ENCODE measurements at regions not wholly inside any gene's neighbourhood (a gene's known extent, or its start where the extent isn't known, plus 50 kb on each side); places are given as distances from the start of the nearest gene placed in this dataset.

DNA sequence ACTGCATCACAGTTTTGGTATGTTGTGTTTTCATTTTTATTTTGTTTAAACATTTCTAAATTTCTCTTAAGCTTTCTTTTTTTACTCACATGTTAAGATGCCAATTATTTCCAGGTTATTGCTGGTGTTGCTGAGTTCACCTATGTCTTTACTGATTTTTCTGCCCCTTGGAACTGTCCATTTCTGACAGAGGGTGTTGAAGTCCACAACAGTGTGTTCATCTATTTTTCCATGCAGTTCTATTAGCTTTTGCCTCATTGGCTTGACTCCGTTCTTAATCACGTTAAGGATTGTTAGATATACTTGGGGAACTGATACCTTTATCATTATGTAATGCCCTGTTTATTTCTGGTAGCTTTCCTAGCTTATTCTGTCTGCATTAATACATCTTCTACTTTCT lies 158.0 kb upstream of the TCERG1L start:
- DNase-seq (ENCODE audit: low read depth): no peak
- no peak overlapping the region for H3K4me3 ChIP-seq (ENCODE audit: low read depth, low read length)
- TF ChIP-seq, protein P1, sequence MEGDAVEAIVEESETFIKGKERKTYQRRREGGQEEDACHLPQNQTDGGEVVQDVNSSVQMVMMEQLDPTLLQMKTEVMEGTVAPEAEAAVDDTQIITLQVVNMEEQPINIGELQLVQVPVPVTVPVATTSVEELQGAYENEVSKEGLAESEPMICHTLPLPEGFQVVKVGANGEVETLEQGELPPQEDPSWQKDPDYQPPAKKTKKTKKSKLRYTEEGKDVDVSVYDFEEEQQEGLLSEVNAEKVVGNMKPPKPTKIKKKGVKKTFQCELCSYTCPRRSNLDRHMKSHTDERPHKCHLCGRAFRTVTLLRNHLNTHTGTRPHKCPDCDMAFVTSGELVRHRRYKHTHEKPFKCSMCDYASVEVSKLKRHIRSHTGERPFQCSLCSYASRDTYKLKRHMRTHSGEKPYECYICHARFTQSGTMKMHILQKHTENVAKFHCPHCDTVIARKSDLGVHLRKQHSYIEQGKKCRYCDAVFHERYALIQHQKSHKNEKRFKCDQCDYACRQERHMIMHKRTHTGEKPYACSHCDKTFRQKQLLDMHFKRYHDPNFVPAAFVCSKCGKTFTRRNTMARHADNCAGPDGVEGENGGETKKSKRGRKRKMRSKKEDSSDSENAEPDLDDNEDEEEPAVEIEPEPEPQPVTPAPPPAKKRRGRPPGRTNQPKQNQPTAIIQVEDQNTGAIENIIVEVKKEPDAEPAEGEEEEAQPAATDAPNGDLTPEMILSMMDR (conservative IDR thresholded peaks at IDR 0.05; ENCODE audit: low read depth, low read length): no peak

DNA sequence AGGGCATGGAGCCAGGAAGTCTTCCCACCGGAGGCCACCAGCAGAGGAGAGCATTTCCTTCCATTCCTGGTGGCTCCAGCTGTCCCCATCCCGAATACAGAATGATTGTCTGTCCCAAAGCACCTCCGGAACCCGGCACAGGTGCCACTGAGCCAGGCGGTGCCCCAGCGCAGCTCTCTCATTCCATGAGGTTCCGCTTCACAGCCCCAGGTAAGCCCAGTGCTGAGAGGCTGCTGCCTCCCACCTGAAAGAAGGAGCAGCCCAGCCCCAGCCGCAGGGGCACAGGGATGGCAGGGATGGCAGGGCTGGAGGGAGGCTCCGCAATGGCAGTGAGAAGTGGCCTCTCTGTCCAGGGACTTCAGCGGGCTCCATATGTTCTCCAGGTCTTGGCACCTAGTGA lies 162.1 kb upstream of the TCERG1L start:
- no peak for DNase-seq (ENCODE audit: low read depth)
- TF ChIP-seq, protein P1 (conservative IDR thresholded peaks at IDR 0.05; ENCODE audit: low read depth, low read length): no peak
- no peak overlapping the region for H3K4me3 ChIP-seq (ENCODE audit: low read depth, low read length)

DNA sequence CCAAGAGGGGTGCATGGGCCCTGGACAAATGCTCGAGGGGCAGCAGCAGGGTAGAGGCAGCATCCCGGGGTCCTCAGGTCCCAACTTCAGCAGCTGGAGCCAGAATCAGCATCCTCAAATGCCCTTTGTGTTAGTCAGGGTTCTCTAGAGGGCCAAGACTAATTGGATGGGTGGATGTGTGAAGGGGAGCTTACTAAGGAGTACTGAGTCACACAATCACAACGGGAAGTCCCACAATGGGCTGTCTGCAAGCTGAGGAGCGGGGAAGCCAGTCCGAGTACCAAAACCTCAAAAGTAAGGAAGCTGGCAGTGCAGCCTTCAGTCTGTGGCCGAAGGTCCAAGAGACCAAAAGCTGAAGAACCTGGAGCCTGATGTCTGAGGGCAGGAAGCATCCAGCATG lies 162.9 kb upstream of the TCERG1L start:
- TF ChIP-seq, protein P1 (conservative IDR thresholded peaks at IDR 0.05; ENCODE audit: low read depth, low read length): no peak
- DNase-seq (ENCODE audit: low read depth): no peak
- H3K4me3 ChIP-seq (ENCODE audit: low read depth, low read length): no peak overlapping the region

DNA sequence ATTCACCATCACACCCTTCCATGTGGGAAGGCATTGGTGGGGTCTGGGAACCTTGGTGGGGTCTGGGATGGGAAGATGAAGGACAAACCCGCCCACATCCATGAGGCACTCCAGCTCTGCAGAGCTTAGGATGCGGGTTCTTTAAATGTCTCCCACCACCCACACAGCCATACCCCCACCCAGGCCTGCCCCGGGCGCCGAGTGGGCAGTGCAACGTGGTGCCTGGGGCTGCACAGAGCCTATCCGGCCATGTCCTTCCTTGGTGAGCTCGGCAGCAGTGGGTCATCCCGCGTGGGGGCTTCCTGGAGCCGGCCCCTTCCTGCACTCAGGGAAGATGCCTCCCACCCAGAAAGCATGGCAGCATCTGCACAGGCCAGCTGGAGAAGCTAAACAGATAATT lies 163.5 kb upstream of the TCERG1L start:
- TF ChIP-seq, protein P1 (conservative IDR thresholded peaks at IDR 0.05; ENCODE audit: low read depth, low read length): no peak
- H3K4me3 ChIP-seq (ENCODE audit: low read depth, low read length): no peak overlapping the region
- no peak for DNase-seq (ENCODE audit: low read depth)

DNA sequence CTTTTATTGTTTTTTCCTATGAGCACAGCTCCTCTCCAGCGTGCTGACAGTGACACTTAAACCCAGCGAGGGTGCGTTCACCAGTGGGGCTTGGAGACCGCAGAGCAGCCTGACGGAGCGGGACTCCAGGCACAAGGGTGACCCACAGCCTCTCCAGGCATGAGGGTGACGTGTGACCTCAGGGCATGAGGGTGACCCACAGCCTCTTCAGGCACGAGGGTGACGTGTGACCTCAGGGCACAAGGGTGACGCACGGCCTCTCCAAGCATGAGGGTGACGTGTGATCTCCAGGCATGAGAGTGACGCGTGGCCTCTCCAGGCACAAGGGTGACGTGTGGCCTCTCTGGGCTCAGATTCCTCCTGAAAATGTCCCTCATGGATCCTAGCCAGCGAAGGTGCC lies 164.3 kb upstream of the TCERG1L start:
- no peak for DNase-seq (ENCODE audit: low read depth)
- no peak overlapping the region for H3K4me3 ChIP-seq (ENCODE audit: low read depth, low read length)
- TF ChIP-seq, protein P1 (conservative IDR thresholded peaks at IDR 0.05; ENCODE audit: low read depth, low read length): no peak

DNA sequence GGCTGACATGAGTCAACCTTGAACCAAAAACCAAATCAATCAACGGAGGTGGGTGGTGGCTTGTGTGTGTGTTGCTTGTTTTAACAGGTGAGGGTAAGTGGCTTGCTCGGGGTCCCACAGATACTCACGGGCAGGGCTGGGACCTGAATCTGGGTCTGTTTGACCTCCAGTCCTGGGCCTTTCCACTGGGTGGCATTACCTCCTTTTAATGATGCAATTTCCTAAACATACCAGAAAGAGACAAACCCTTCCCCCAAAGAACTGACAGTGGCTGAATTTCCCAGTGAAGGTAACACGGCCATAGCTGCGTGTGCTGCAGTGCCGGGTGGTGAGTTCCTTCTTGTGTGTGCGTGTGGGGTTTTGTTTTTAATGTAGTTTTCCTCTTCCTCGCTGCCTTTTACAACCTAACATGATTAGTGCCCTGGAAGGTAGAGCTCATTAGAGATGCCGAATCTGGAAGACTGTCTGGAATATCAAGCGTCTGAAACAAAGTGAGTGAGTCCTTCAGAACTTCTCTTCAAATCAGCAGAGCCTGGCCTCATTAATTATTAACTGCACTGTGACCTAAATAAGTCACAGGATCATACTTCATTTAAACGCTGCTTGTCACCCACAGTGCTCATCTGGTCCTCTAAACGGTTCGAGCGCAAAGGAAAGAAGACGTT lies 166.1 kb upstream of the TCERG1L start:
- H3K4me3 ChIP-seq (ENCODE audit: low read depth, low read length): no peak overlapping the region
- no peak for DNase-seq (ENCODE audit: low read depth)
- TF ChIP-seq, protein P1 (conservative IDR thresholded peaks at IDR 0.05; ENCODE audit: low read depth, low read length): no peak

DNA sequence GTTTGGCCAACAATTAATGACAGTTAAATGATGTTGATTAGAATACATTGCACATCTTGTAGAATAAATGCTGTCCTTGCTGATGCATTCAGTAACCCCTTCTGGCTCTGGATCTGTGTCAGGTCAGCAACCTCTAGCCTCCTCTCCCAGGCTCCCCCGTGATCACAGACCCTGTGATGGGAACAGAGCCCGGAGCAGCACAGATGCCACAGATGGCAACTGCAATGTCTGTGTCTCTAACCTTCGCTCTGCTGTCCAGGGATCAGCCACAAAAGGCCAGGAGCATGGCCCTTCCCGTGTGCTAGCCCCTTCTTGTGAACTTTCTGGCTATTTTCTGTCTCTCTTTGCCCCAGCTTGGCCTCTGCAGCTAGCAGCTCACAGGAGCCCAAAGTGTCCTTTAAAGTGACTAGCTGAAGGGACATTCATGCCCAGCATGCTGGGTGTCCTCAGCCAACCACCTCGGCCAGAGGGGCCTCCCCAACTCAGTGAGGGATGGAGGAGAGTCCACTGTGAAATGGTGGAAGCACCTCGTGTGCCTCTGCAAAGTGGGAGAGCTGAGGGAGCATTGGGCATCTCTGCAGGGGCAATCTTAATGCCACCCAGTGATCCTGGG lies 167.0 kb upstream of the TCERG1L start:
- no peak overlapping the region for H3K4me3 ChIP-seq (ENCODE audit: low read depth, low read length)
- TF ChIP-seq, protein P1 (conservative IDR thresholded peaks at IDR 0.05; ENCODE audit: low read depth, low read length): no peak

More for the DNA sequence above, 167.0 kb upstream of the TCERG1L start:
- DNase-seq (ENCODE audit: low read depth): no peak

Data from epithelial cell of proximal tubule (primary cell).